SK-N-MC (cell line): ENCODE measurements at regions not wholly inside any gene's neighbourhood (a gene's known extent, or its start where the extent isn't known, plus 50 kb on each side); places are given as distances from the start of the nearest gene placed in this dataset.
"Not testable (repeated sequence)": the region's sequence is repeated elsewhere in the genome, so short reads cannot be mapped to it uniquely, and the experiment has no call there.

Experiments
- EZH2 ChIP-seq: fragments of 200-600 bp; sonication (generic); IDR thresholded peaks from one replicate; pipeline ENCODE4 v1.6.1; 2017; ENCODE audit warnings: antibody characterized with exemption
- FOXP2 ChIP-seq: optimal IDR thresholded peaks from 2 replicates; pipeline ENCODE3; 2011; ENCODE audit warnings: mild to moderate bottlenecking, moderate library complexity; ENCODE audit not compliant: insufficient read depth; ENCODE audit errors: extremely low read length, control extremely low read depth
- POLR2AphosphoS5 ChIP-seq: IDR thresholded peaks from 2 replicates; pipeline ENCODE4 v1.6.1; 2012; ENCODE audit warnings: mild to moderate bottlenecking, low read depth, low read length, borderline replicate concordance

GRCh38 chr2:58694114-58694513 is 453.0 kb upstream of the FANCL start:
- TF ChIP-seq EZH2, POLR2AphosphoS5, FOXP2: not testable (repeated sequence)
